Osteocyte (in vitro differentiated cells): ENCODE measurements at regions not wholly inside any gene's neighbourhood (a gene's known extent, or its start where the extent isn't known, plus 50 kb on each side); places are given as distances from the start of the nearest gene placed in this dataset.

Source experiments
- DNase-seq: peaks from one replicate; pipeline ENCODE4 v3.0.0; 2021; ENCODE audit warnings: mixed read lengths; ENCODE audit not compliant: unreplicated experiment; ENCODE audit errors: extremely low spot score
- H3K27ac Mint-ChIP-seq: one replicate; pipeline ENCODE4 v1.8.0; 2021; ENCODE audit warnings: mild to moderate bottlenecking, mixed read lengths; ENCODE audit not compliant: unreplicated experiment
- H3K27me3 Mint-ChIP-seq: one replicate; pipeline ENCODE4 v1.8.0; 2021; ENCODE audit warnings: mixed read lengths; ENCODE audit not compliant: unreplicated experiment
- H3K36me3 Mint-ChIP-seq: one replicate; pipeline ENCODE4 v1.8.0; 2021; ENCODE audit warnings: mixed read lengths; ENCODE audit not compliant: unreplicated experiment
- H3K4me1 Mint-ChIP-seq: one replicate; pipeline ENCODE4 v1.8.0; 2021; ENCODE audit warnings: mixed read lengths; ENCODE audit not compliant: unreplicated experiment
- H3K4me3 Mint-ChIP-seq: one replicate; pipeline ENCODE4 v1.8.0; 2021; ENCODE audit warnings: mild to moderate bottlenecking, moderate library complexity, mixed read lengths; ENCODE audit not compliant: unreplicated experiment
- H3K9me3 Mint-ChIP-seq: one replicate; pipeline ENCODE4 v1.8.0; 2021; ENCODE audit warnings: mixed read lengths; ENCODE audit not compliant: unreplicated experiment
- CTCF ChIP-seq: fragments of 200-600 bp; sonication (generic); IDR thresholded peaks from 2 replicates; pipeline ENCODE4 v1.5.0; 2021; ENCODE audit warnings: antibody characterized with exemption, mild to moderate bottlenecking, moderate library complexity

- no peaks in the 10 kb centered on the region for H3K36me3 Mint-ChIP-seq
- H3K27me3 Mint-ChIP-seq: peaks cover 35% of the 10 kb centered on the region
- TF ChIP-seq CTCF: no peak
- H3K9me3 Mint-ChIP-seq: peaks cover 5% of the 10 kb centered on the region
- H3K4me3 Mint-ChIP-seq: no peak overlapping the region
- H3K27ac Mint-ChIP-seq: no peak overlapping the region
- peak; percentile 62 for DNase-seq
- H3K4me1 Mint-ChIP-seq: peaks cover 11% of the 10 kb centered on the region
Measured at GRCh38 chr5:171672556-171672955, 113.1 kb upstream of the SMIM23 start.

GRCh38 chr5:171673328-171673727 is 112.3 kb upstream of the SMIM23 start:
- Mint-ChIP-seq H3K27ac (no peak overlapping the region), H3K27me3 (peaks cover 35% of the 10 kb centered on the region), H3K9me3 (peaks cover 5% of the 10 kb centered on the region), H3K36me3 (no peaks in the 10 kb centered on the region), H3K4me3 (no peak overlapping the region), H3K4me1 (peaks cover 3% of the 10 kb centered on the region)
- DNase-seq: peak; percentile 46
- TF ChIP-seq CTCF: no peak

- Mint-ChIP-seq H3K4me3 (no peak overlapping the region), H3K27me3 (peaks cover 36% of the 10 kb centered on the region), H3K36me3 (no peaks in the 10 kb centered on the region), H3K27ac (no peak overlapping the region), H3K9me3 (peaks cover 5% of the 10 kb centered on the region), H3K4me1 (no peaks in the 10 kb centered on the region)
- peak; percentile 19 for DNase-seq
- TF ChIP-seq CTCF: no peak
Measured at GRCh38 chr5:171673840-171674239, 111.8 kb upstream of the SMIM23 start.

GRCh38 chr5:171675511-171675910 is 110.1 kb upstream of the SMIM23 start:
- DNase-seq: no peak
- H3K36me3 Mint-ChIP-seq: no peaks in the 10 kb centered on the region
- H3K9me3 Mint-ChIP-seq: peaks cover 5% of the 10 kb centered on the region
- TF ChIP-seq CTCF: no peak
- no peak overlapping the region for H3K27ac Mint-ChIP-seq
- no peak overlapping the region for H3K4me3 Mint-ChIP-seq
- no peaks in the 10 kb centered on the region for H3K4me1 Mint-ChIP-seq
- H3K27me3 Mint-ChIP-seq: peaks cover 42% of the 10 kb centered on the region

- no peak for TF ChIP-seq CTCF
- H3K4me3 Mint-ChIP-seq: no peak overlapping the region
- DNase-seq: peak; percentile 25
- peaks cover 5% of the 10 kb centered on the region for H3K9me3 Mint-ChIP-seq
- peaks cover 36% of the 10 kb centered on the region for H3K27me3 Mint-ChIP-seq
- H3K36me3 Mint-ChIP-seq: no peaks in the 10 kb centered on the region
- H3K27ac Mint-ChIP-seq: no peak overlapping the region
- H3K4me1 Mint-ChIP-seq: peaks cover 4% of the 10 kb centered on the region
Measured at GRCh38 chr5:171676286-171676944, 109.2 kb upstream of the SMIM23 start.
